Activated T-cell treated with anti-CD3 and anti-CD28 coated beads, Interleukin-2, amount 50 U/mL, for 4 hours (primary cell): ENCODE measurements at regions not wholly inside any gene's neighbourhood (a gene's known extent, or its start where the extent isn't known, plus 50 kb on each side); places are given as distances from the start of the nearest gene placed in this dataset.

Experiments
- ATAC-seq, 2 donors: fragments of 200-7000 bp; cut with Tn5 transposase; one replicate each; pipeline ENCODE4 v1.10.0; 2021
- DNase-seq: peaks from one replicate; pipeline ENCODE4 v3.0.0-alpha.2; 2020
- H3K27me3 Mint-ChIP-seq: one replicate; pipeline ENCODE4 v1.8.0; 2021; ENCODE audit warnings: low read depth, mixed read lengths
- H3K36me3 Mint-ChIP-seq: one replicate; pipeline ENCODE4 v1.8.0; 2022; ENCODE audit warnings: mixed read lengths; ENCODE audit not compliant: insufficient read depth
- H3K4me1 Mint-ChIP-seq: one replicate; pipeline ENCODE4 v1.8.0; 2021; ENCODE audit warnings: low read depth, mixed read lengths
- H3K4me3 Mint-ChIP-seq: one replicate; pipeline ENCODE4 v1.8.0; 2021; ENCODE audit warnings: mild to moderate bottlenecking, moderate library complexity, mixed read lengths
- H3K9me3 Mint-ChIP-seq: one replicate; pipeline ENCODE4 v1.8.0; 2021; ENCODE audit warnings: mixed read lengths

DNA sequence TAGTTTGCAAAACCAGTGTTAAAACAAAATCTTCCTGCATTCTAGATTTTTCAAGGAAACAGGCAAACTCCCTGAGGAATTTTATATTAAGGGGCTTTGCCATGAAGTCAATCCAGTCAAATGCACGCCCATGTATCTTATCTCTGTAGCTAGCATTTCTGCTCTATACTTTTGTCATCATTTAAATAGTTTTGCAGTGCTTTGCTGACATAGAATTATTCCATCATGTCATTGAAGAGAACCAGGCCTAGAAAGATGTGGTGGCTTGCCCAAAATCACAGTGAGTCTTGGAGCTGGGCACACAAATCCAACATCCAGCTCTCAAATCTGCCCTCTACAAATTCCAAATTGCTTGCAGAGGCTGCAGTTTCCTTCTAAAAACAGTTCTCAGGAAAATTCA lies 66.7 kb upstream of the LNX1 start:
- H3K36me3 Mint-ChIP-seq, result no peaks in the 10 kb centered on the region

DNA sequence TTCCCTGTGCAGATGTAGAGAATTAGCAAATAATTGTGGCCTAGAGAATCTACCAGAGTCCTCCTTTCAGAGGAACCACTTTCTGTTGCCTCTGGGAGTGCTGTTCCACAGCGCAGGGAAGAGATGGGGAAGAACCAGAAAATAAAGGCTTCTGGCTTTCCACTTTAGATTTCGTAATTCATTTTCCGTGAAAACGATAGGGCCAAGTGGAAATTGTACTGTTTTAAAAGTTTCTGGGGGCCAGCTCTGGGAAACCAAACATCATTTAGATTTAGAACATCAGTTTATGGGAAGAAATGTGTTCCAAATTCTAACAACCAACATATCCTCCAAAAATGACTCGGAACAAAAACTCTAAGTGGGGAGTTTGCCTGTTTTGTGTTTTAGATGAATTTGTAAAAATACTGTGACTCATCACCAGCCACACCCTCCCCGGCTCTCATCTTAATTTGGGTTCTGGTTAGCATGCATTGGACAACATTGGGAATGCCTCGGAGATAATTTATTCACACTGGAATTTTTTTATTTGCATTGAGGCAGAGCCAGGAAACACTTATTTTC lies 65.2 kb upstream of the LNX1 start:
- H3K4me1 Mint-ChIP-seq, result no peaks in the 10 kb centered on the region
- H3K9me3 Mint-ChIP-seq, result no peaks in the 10 kb centered on the region
- H3K36me3 Mint-ChIP-seq, result no peaks in the 10 kb centered on the region
- H3K4me3 Mint-ChIP-seq, result no peak overlapping the region
- ATAC-seq (no peak), DNase-seq (no peak)
- peaks cover 3% of the 10 kb centered on the region for H3K27me3 Mint-ChIP-seq

More for the DNA sequence above, 66.7 kb upstream of the LNX1 start:
- no peak overlapping the region for H3K4me3 Mint-ChIP-seq
- no peak for DNase-seq
- H3K4me1 Mint-ChIP-seq, result no peaks in the 10 kb centered on the region
- peaks cover 3% of the 10 kb centered on the region for H3K27me3 Mint-ChIP-seq
- no peaks in the 10 kb centered on the region for H3K9me3 Mint-ChIP-seq
- no peak for ATAC-seq

GRCh38 chr4:53654300-53654758 lies 63.0 kb upstream of the LNX1 start:
- no peaks in the 10 kb centered on the region for H3K4me1 Mint-ChIP-seq
- H3K27me3 Mint-ChIP-seq, result peaks cover 3% of the 10 kb centered on the region
- no peaks in the 10 kb centered on the region for H3K36me3 Mint-ChIP-seq
- ATAC-seq (no peak), DNase-seq (no peak)
- no peaks in the 10 kb centered on the region for H3K9me3 Mint-ChIP-seq
- H3K4me3 Mint-ChIP-seq, result no peak overlapping the region

DNA sequence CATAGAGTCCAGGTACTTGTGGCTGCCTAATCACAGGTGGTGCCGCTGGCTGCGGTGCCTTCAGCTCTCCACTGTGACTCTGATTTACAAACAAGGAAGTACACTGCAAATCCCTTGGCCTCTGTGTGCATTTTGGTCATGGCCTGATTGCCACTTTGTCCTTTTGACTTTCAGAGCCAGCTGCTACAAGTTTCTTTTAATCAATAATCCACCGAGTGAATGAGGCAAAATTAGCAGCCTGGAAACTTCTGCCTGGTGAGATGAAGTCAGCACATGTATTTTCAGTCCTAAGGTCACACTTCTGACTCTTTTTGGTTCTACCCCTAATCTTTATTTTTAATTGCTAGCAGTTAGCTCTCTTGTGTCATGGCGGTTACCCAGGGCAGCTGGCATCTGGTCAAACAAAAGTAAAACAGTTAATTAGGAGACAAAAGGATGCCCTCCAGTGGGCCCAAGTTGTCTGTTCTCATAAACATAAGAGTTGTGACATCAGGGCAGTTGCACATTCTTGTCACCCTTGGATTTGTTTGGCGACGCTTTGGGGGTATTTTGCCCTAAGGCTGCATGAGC lies 62.3 kb upstream of the LNX1 start:
- Mint-ChIP-seq H3K4me1 (no peaks in the 10 kb centered on the region), H3K36me3 (no peaks in the 10 kb centered on the region), H3K27me3 (peaks cover 3% of the 10 kb centered on the region), H3K4me3 (no peak overlapping the region), H3K9me3 (no peaks in the 10 kb centered on the region)
- ATAC-seq, result no peak
- no peak for DNase-seq

DNA sequence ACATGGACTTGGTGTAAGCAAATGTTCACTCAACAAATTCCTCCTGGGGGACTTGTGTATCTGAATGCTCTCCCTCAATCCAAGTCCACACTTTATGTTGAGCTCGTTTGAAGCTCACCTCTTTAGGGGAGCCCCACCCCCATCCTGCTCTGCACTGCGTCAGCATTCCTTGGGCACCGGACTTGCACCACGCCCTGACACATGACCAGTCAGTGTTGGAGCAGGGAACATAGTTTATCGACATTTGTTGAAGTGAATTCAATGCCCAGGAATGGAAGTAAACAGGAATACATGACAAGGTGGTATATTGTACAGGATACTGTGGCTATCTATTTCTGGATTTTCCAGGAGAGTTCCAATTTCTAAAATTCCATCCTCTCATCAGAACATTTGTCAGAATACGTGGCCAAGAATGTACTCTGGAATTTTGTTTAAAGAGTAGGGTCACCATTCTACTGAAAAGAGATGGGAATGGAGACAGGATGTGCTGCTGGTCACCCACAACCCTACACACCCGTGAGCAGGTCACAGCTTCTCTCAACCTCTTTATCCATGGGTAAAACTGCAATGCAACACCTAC lies 60.0 kb upstream of the LNX1 start:
- no peak for ATAC-seq
- Mint-ChIP-seq H3K27me3 (peaks cover 4% of the 10 kb centered on the region), H3K4me1 (no peaks in the 10 kb centered on the region), H3K9me3 (no peaks in the 10 kb centered on the region), H3K36me3 (no peaks in the 10 kb centered on the region), H3K4me3 (no peak overlapping the region)
- DNase-seq, result no peak

DNA sequence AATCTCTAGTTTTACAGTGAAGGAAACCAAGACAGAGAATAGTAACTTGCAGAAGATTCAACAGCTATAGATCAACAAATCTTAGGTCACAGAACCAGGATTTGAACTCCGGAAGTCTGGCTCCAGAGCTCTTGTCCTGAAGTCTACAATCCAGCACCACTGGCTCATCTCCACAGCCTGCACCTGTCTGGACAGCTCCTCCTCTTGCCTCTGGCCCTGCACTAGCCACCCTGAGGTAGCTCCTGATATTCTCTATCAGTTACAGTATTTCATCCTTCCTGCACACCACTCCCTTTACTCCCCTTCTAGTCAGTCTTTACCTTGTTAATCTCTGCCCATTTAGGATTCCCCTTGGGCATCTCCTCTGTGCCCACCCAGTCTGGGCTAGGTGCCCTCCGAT lies 58.1 kb upstream of the LNX1 start:
- Mint-ChIP-seq H3K36me3 (no peaks in the 10 kb centered on the region), H3K9me3 (no peaks in the 10 kb centered on the region), H3K4me1 (no peaks in the 10 kb centered on the region), H3K27me3 (peaks cover 4% of the 10 kb centered on the region), H3K4me3 (no peak overlapping the region)
- DNase-seq, result no peak
- ATAC-seq, result no peak

DNA sequence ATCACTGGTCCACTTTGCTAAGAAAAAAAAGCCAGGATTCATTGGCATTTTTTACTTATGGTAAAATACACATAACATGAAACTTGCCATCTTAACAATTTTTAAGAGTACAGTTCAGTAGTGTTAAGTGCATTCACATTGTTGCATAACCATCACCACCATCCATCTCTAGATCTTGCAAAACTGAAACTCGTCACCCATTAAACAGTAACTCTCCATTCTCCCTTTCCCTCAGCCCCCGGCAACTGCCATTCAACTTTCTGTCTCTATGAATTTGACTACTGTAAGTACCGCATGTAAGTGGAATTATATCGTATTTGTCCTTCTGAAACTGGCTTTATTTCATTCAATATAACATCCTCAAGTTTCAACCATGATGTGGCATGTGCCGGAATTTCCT lies 56.3 kb upstream of the LNX1 start:
- peaks cover 4% of the 10 kb centered on the region for H3K27me3 Mint-ChIP-seq
- ATAC-seq (no peak), DNase-seq (no peak)
- H3K9me3 Mint-ChIP-seq, result no peaks in the 10 kb centered on the region
- H3K4me3 Mint-ChIP-seq, result no peak overlapping the region
- no peaks in the 10 kb centered on the region for H3K36me3 Mint-ChIP-seq
- no peaks in the 10 kb centered on the region for H3K4me1 Mint-ChIP-seq

GRCh38 chr4:53646795-53647194 lies 55.5 kb upstream of the LNX1 start:
- DNase-seq (no peak), ATAC-seq (no peak)
- Mint-ChIP-seq H3K4me1 (no peaks in the 10 kb centered on the region), H3K27me3 (peaks cover 4% of the 10 kb centered on the region), H3K4me3 (no peak overlapping the region), H3K9me3 (no peaks in the 10 kb centered on the region), H3K36me3 (no peaks in the 10 kb centered on the region)

GRCh38 chr4:53645108-53645507 lies 53.8 kb upstream of the LNX1 start:
- no peak for DNase-seq
- Mint-ChIP-seq H3K4me1 (no peaks in the 10 kb centered on the region), H3K4me3 (no peak overlapping the region), H3K9me3 (no peaks in the 10 kb centered on the region), H3K27me3 (peaks cover 4% of the 10 kb centered on the region), H3K36me3 (no peaks in the 10 kb centered on the region)
- ATAC-seq, result no peak

GRCh38 chr4:53644607-53645006 lies 53.3 kb upstream of the LNX1 start:
- H3K4me3 Mint-ChIP-seq, result no peak overlapping the region
- no peak for ATAC-seq
- no peak for DNase-seq
- no peaks in the 10 kb centered on the region for H3K36me3 Mint-ChIP-seq
- no peaks in the 10 kb centered on the region for H3K4me1 Mint-ChIP-seq
- H3K27me3 Mint-ChIP-seq, result peaks cover 4% of the 10 kb centered on the region
- no peaks in the 10 kb centered on the region for H3K9me3 Mint-ChIP-seq
